ENCODE measurements at regions not wholly inside any gene's neighbourhood (a gene's known extent, or its start where the extent isn't known, plus 50 kb on each side); places are given as distances from the start of the nearest gene placed in this dataset.

DNA sequence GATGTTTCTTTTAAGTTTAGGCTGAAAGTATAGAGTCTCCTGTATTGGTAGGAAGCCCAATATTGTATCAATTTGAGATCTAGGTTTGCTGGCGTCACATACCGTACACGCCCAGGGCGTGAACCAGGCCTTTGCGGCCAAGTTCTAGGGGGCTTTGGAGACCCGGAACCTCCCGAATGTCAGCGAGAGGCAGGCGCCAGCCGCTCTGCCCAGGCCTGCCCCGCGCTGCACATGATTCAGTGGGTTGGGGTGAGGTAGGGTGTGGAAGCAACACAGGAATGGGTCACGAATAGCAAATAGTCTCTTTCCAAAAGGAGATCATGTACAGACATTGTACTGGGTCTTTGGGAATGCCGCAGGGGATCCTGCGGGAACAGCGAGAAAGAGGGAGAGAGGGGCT, 195.7 kb upstream of the FAT1 start:
- ChIA-PET POLR2A (no interaction called here), CTCF (no interaction called here)
- TF ChIP-seq, protein P1, sequence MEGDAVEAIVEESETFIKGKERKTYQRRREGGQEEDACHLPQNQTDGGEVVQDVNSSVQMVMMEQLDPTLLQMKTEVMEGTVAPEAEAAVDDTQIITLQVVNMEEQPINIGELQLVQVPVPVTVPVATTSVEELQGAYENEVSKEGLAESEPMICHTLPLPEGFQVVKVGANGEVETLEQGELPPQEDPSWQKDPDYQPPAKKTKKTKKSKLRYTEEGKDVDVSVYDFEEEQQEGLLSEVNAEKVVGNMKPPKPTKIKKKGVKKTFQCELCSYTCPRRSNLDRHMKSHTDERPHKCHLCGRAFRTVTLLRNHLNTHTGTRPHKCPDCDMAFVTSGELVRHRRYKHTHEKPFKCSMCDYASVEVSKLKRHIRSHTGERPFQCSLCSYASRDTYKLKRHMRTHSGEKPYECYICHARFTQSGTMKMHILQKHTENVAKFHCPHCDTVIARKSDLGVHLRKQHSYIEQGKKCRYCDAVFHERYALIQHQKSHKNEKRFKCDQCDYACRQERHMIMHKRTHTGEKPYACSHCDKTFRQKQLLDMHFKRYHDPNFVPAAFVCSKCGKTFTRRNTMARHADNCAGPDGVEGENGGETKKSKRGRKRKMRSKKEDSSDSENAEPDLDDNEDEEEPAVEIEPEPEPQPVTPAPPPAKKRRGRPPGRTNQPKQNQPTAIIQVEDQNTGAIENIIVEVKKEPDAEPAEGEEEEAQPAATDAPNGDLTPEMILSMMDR (IDR thresholded peaks at IDR 0.05; ENCODE audit: insufficient read depth, low read depth, low read length): no peak
- DNase-seq (ENCODE audit: low read depth): no peak
- H3K36me3 ChIP-seq (ENCODE audit: control insufficient read depth, insufficient read depth, low read length): no peaks in the 10 kb centered on the region
- no peak overlapping the region for H3K4me3 ChIP-seq (ENCODE audit: low read depth, low read length)
- no peaks in the 10 kb centered on the region for H3K27me3 ChIP-seq (ENCODE audit: control insufficient read depth, insufficient read depth, low read length)

DNA sequence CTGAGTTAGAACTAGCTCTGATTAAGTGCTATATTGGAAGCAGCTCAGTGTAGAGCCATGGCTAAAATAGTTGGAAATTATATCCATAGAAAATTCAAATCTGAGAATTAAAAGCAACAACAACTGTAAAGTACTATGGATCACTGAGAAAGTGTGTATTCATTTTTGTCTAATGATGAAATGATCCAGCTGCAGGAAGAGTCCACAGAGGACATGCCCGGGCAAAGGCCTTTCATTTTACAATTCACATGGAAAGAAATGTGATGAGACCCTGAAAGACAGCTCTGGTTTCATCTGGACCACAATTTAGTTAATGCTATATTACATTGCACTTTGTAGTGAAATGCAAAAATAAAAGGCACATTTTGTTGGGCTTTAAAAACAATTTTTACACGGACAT, 196.8 kb upstream of the FAT1 start:
- H3K36me3 ChIP-seq (ENCODE audit: control insufficient read depth, insufficient read depth, low read length): no peaks in the 10 kb centered on the region
- TF ChIP-seq, protein P1 (IDR thresholded peaks at IDR 0.05; ENCODE audit: insufficient read depth, low read depth, low read length): no peak
- CTCF ChIA-PET: interaction anchor here (1.1 kb wide), 1 partner anchor 19 kb away, joined by 3 read pairs; no protein-coding TSS in a partner anchor
- H3K27me3 ChIP-seq (ENCODE audit: control insufficient read depth, insufficient read depth, low read length): no peaks in the 10 kb centered on the region
- DNase-seq (ENCODE audit: low read depth): no peak
- H3K4me3 ChIP-seq (ENCODE audit: low read depth, low read length): no peak overlapping the region
- POLR2A ChIA-PET: interaction anchor here (0.6 kb wide), 1 partner anchor 209 kb away, joined by 5 read pairs; no protein-coding TSS in a partner anchor

DNA sequence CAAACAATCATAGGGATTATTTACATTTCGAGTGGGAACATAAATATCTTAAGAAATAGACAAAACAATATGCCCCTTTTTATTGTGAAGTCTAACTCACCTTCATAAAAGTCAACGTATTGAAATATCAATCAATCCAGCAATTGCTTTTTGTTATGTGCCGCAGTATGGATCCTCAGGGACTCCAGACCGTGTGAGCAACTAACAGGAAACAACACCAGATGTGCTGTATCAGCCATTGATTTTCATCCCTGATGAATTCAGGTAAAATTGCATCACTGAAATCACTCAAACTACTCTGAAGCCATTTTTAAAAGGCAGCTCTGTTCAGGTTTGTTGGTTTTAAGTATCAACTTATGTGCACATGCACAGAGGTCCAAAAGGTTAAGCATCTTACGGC, 197.3 kb upstream of the FAT1 start:
- no peak overlapping the region for H3K4me3 ChIP-seq (ENCODE audit: low read depth, low read length)
- DNase-seq (ENCODE audit: low read depth): no peak
- ChIA-PET POLR2A (interaction anchor here (0.6 to 0.7 kb wide), 2 partner anchors 17 to 209 kb away, joined by 3 to 5 read pairs; no protein-coding TSS in a partner anchor), CTCF (interaction anchor here (1.1 kb wide), 1 partner anchor 20 kb away, joined by 3 read pairs; no protein-coding TSS in a partner anchor)
- no peaks in the 10 kb centered on the region for H3K27me3 ChIP-seq (ENCODE audit: control insufficient read depth, insufficient read depth, low read length)
- TF ChIP-seq, protein P1 (IDR thresholded peaks at IDR 0.05; ENCODE audit: insufficient read depth, low read depth, low read length): no peak
- no peaks in the 10 kb centered on the region for H3K36me3 ChIP-seq (ENCODE audit: control insufficient read depth, insufficient read depth, low read length)

DNA sequence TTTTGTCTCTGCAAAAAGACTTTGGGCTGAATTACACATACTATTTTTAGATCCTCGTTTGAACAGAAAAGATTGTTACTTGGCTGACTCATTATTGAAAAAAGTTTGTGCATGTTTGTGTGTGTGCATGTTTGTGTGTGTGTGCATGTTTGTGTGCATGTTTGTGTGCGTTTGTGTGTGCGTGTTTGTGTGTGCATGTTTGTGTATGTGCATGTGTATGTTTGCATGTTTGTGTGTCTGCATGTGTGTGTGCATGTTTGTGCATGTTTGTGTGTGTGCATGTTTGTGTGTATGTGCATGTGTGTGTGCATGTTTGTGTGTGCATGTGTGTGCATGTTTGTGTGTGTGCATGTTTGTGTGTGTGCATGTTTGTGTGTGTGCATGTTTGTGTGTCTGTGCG, 201.1 kb upstream of the FAT1 start:
- ChIA-PET CTCF (interaction anchor here (0.6 kb wide), 1 partner anchor 19 kb away, joined by 3 read pairs; no protein-coding TSS in a partner anchor), POLR2A (no interaction called here)
- TF ChIP-seq, protein P1 (IDR thresholded peaks at IDR 0.05; ENCODE audit: insufficient read depth, low read depth, low read length): no peak
- Histone ChIP-seq H3K27me3 (ENCODE audit: control insufficient read depth, insufficient read depth, low read length) (no peaks in the 10 kb centered on the region), H3K4me3 (ENCODE audit: low read depth, low read length) (no peak overlapping the region), H3K36me3 (ENCODE audit: control insufficient read depth, insufficient read depth, low read length) (no peaks in the 10 kb centered on the region)
- no peak for DNase-seq (ENCODE audit: low read depth)

DNA sequence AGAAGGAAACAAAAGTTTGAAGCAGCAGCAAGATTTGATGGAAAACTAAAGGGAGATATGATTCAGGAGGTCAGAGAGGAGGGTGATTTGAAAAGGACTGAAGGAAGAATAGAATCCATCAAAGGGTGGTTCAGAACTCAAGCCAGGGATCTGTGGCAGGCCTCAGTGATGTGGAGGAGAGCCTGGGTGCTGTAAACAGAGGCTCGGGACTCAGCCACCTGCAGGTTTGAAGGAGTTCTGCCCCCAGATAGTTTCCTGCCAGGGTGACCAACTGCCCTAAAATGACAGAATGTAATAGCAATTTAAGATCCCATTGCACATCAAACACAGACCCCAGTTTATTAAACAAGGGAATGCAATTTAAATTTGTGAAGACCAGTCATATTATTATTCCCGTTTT, 204.0 kb upstream of the FAT1 start:
- ChIA-PET CTCF (no interaction called here), POLR2A (no interaction called here)
- Histone ChIP-seq H3K36me3 (ENCODE audit: control insufficient read depth, insufficient read depth, low read length) (no peaks in the 10 kb centered on the region), H3K4me3 (ENCODE audit: low read depth, low read length) (no peak overlapping the region), H3K27me3 (ENCODE audit: control insufficient read depth, insufficient read depth, low read length) (no peaks in the 10 kb centered on the region)
- DNase-seq (ENCODE audit: low read depth): no peak
- TF ChIP-seq, protein P1 (IDR thresholded peaks at IDR 0.05; ENCODE audit: insufficient read depth, low read depth, low read length): no peak

All from BJ (cell line).